ENCODE measurements at regions not wholly inside any gene's neighbourhood (a gene's known extent, or its start where the extent isn't known, plus 50 kb on each side); places are given as distances from the start of the nearest gene placed in this dataset.

DNA sequence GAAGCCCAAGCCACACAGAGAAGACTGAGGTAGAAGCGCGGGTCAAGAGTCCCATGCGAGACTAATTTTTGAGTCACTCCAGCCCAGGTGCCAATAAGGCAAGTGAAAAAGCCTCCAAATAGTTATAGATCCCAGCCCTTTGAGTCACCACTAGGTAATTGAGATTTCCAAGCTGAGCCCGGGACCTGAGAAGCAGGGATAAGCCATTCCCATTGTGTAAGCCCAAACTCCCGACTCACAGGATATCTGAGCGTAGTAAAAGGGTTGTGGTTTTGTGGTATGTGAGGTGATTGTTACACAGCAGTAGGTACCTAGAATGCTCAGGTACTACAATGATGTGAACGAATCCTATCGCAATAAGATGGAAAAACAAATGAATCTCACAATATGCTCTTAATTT lies 560.7 kb downstream of the DSC3 start:
- H3K27ac ChIP-seq (ENCODE audit: control insufficient read depth, insufficient read depth, low read length): no peak overlapping the region
- no peaks in the 10 kb centered on the region for H3K36me3 ChIP-seq (ENCODE audit: control insufficient read depth in 2 of 2, extremely low read depth in 1 of 2, insufficient read depth in 2 of 2, low read length in 2 of 2)
- TF ChIP-seq EZH2 (IDR thresholded peaks at IDR 0.05; ENCODE audit: low read length): no peak
- TF ChIP-seq, protein P1, sequence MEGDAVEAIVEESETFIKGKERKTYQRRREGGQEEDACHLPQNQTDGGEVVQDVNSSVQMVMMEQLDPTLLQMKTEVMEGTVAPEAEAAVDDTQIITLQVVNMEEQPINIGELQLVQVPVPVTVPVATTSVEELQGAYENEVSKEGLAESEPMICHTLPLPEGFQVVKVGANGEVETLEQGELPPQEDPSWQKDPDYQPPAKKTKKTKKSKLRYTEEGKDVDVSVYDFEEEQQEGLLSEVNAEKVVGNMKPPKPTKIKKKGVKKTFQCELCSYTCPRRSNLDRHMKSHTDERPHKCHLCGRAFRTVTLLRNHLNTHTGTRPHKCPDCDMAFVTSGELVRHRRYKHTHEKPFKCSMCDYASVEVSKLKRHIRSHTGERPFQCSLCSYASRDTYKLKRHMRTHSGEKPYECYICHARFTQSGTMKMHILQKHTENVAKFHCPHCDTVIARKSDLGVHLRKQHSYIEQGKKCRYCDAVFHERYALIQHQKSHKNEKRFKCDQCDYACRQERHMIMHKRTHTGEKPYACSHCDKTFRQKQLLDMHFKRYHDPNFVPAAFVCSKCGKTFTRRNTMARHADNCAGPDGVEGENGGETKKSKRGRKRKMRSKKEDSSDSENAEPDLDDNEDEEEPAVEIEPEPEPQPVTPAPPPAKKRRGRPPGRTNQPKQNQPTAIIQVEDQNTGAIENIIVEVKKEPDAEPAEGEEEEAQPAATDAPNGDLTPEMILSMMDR (optimal IDR thresholded peaks at IDR 0.05 in 1 of 3, IDR thresholded peaks at IDR 0.05 in 1 of 3, conservative IDR thresholded peaks at IDR 0.05 in 1 of 3; ENCODE audit: extremely low read depth in 1 of 3, insufficient read depth in 2 of 3, low read length in 3 of 3): no peak
- H3K9ac ChIP-seq (ENCODE audit: control insufficient read depth, extremely low read depth, insufficient read depth, low read length): no peak overlapping the region
- no peaks in the 10 kb centered on the region for H3K9me3 ChIP-seq (ENCODE audit: control insufficient read depth, low read depth, low read length)
- no peaks in the 10 kb centered on the region for H4K20me1 ChIP-seq (ENCODE audit: control insufficient read depth, extremely low read depth, insufficient read depth, low read length)
- DNase-seq (ENCODE audit: low read depth, low spot score) (no peak), FAIRE-seq (no peak)
- no peak overlapping the region for H2AFZ ChIP-seq (ENCODE audit: control insufficient read depth, low read length)
- H3K4me3 ChIP-seq (ENCODE audit: control insufficient read depth in 2 of 3, extremely low read depth in 1 of 3, insufficient read depth in 2 of 3, low read depth in 1 of 3, low read length in 3 of 3): no peak overlapping the region
- no peaks in the 10 kb centered on the region for H3K27me3 ChIP-seq (ENCODE audit: control insufficient read depth, extremely low read depth, insufficient read depth, low read length)
- H3K79me2 ChIP-seq (ENCODE audit: control insufficient read depth, insufficient read depth, low read length): no peaks in the 10 kb centered on the region
- H3K4me2 ChIP-seq (ENCODE audit: control insufficient read depth, extremely low read depth, insufficient read depth, low read depth, low read length): no peak overlapping the region
- H3K4me1 ChIP-seq (ENCODE audit: control insufficient read depth, extremely low read depth, insufficient read depth, low read length): peaks cover 19% of the 10 kb centered on the region
- dilution Hi-C loops (cut with MboI; ENCODE audit: extremely low pct_ligation_motif_present, low sequenced_read_pairs): no loop called here
- H3K9me1 ChIP-seq (ENCODE audit: control insufficient read depth, extremely low read depth, insufficient read depth, low read length): no peaks in the 10 kb centered on the region

DNA sequence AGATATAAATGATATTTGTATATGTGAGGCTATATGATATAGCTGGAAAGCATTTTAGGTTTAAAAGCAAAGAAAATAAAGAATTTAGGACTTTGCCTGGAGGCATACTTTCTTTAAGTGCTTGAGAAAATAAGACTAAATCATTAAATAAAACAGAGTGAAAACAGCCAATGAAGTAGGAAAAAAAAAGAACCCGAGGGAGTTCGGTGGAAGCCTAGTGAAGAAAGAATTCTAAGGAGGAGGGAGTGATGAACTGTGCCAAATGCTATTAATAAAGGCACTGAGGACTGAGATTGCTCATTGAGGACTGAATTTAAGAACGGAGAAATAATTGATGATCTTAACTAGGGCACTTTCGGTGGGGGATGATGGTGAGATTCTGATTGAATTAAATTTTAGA lies 573.5 kb downstream of the DSC3 start:
- no peak overlapping the region for H3K4me3 ChIP-seq (ENCODE audit: control insufficient read depth in 2 of 3, extremely low read depth in 1 of 3, insufficient read depth in 2 of 3, low read depth in 1 of 3, low read length in 3 of 3)
- H3K27me3 ChIP-seq (ENCODE audit: control insufficient read depth, extremely low read depth, insufficient read depth, low read length): no peaks in the 10 kb centered on the region
- no peaks in the 10 kb centered on the region for H3K79me2 ChIP-seq (ENCODE audit: control insufficient read depth, insufficient read depth, low read length)
- H3K4me1 ChIP-seq (ENCODE audit: control insufficient read depth, extremely low read depth, insufficient read depth, low read length): no peaks in the 10 kb centered on the region
- no peaks in the 10 kb centered on the region for H3K9me3 ChIP-seq (ENCODE audit: control insufficient read depth, low read depth, low read length)
- dilution Hi-C loops (cut with MboI; ENCODE audit: extremely low pct_ligation_motif_present, low sequenced_read_pairs): no loop called here
- H3K27ac ChIP-seq (ENCODE audit: control insufficient read depth, insufficient read depth, low read length): no peak overlapping the region
- H3K4me2 ChIP-seq (ENCODE audit: control insufficient read depth, extremely low read depth, insufficient read depth, low read depth, low read length): no peak overlapping the region
- H3K9me1 ChIP-seq (ENCODE audit: control insufficient read depth, extremely low read depth, insufficient read depth, low read length): no peaks in the 10 kb centered on the region
- no peak for TF ChIP-seq EZH2 (IDR thresholded peaks at IDR 0.05; ENCODE audit: low read length)
- TF ChIP-seq, protein P1 (optimal IDR thresholded peaks at IDR 0.05 in 1 of 3, IDR thresholded peaks at IDR 0.05 in 1 of 3, conservative IDR thresholded peaks at IDR 0.05 in 1 of 3; ENCODE audit: extremely low read depth in 1 of 3, insufficient read depth in 2 of 3, low read length in 3 of 3): no peak
- H2AFZ ChIP-seq (ENCODE audit: control insufficient read depth, low read length): no peak overlapping the region
- DNase-seq (ENCODE audit: low read depth, low spot score) (no peak), FAIRE-seq (no peak)
- H3K9ac ChIP-seq (ENCODE audit: control insufficient read depth, extremely low read depth, insufficient read depth, low read length): no peak overlapping the region
- no peaks in the 10 kb centered on the region for H4K20me1 ChIP-seq (ENCODE audit: control insufficient read depth, extremely low read depth, insufficient read depth, low read length)
- H3K36me3 ChIP-seq (ENCODE audit: control insufficient read depth in 2 of 2, extremely low read depth in 1 of 2, insufficient read depth in 2 of 2, low read length in 2 of 2): no peaks in the 10 kb centered on the region

Measured in keratinocyte (primary cell).